ENCODE measurements at regions not wholly inside any gene's neighbourhood (a gene's known extent, or its start where the extent isn't known, plus 50 kb on each side); places are given as distances from the start of the nearest gene placed in this dataset.
"Not testable (repeated sequence)": the region's sequence is repeated elsewhere in the genome, so short reads cannot be mapped to it uniquely, and the experiment has no call there.

DNA sequence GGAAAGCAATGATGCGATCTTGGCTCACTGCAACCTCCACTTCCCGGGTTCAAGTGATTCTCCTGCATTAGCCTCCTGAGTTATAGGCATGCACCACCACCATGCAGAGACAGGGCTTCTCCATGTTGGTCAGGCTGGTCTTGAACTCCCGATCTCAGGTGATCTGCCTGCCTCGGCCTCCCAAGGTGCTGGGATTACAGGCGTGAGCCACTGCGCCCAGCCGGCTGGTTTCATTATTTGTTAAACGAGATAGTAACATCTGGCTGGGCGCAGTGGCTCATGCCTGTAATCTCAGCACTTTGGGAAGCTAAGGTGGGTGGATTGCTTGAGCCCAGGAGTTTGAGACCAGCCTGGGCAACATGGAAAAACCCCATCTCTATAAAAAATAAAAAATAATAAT lies 86.1 kb downstream of the XRCC2 start:
- TF ChIP-seq, protein P1, sequence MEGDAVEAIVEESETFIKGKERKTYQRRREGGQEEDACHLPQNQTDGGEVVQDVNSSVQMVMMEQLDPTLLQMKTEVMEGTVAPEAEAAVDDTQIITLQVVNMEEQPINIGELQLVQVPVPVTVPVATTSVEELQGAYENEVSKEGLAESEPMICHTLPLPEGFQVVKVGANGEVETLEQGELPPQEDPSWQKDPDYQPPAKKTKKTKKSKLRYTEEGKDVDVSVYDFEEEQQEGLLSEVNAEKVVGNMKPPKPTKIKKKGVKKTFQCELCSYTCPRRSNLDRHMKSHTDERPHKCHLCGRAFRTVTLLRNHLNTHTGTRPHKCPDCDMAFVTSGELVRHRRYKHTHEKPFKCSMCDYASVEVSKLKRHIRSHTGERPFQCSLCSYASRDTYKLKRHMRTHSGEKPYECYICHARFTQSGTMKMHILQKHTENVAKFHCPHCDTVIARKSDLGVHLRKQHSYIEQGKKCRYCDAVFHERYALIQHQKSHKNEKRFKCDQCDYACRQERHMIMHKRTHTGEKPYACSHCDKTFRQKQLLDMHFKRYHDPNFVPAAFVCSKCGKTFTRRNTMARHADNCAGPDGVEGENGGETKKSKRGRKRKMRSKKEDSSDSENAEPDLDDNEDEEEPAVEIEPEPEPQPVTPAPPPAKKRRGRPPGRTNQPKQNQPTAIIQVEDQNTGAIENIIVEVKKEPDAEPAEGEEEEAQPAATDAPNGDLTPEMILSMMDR (conservative IDR thresholded peaks at IDR 0.05; ENCODE audit: low read depth, low read length) = not testable (repeated sequence)
- not testable (repeated sequence) for TF ChIP-seq EZH2 (IDR thresholded peaks at IDR 0.05; ENCODE audit: borderline replicate concordance, low read depth, low read length, poor library complexity, severe bottlenecking)
